BLaER1 (cell line): ENCODE measurements at regions not wholly inside any gene's neighbourhood (a gene's known extent, or its start where the extent isn't known, plus 50 kb on each side); places are given as distances from the start of the nearest gene placed in this dataset.

Experiments
- H3K27ac ChIP-seq: shearing (Covaris generic); formaldehyde crosslinking; 2 replicates; pipeline ENCODE4 v1.8.1; 2022
- H3K27me3 ChIP-seq: shearing (Covaris generic); formaldehyde crosslinking; 2 replicates; pipeline ENCODE4 v1.8.1; 2022
- H3K36me3 ChIP-seq: shearing (Covaris generic); formaldehyde crosslinking; 2 replicates; pipeline ENCODE4 v1.8.1; 2022
- H3K4me1 ChIP-seq: shearing (Covaris generic); formaldehyde crosslinking; 2 replicates; pipeline ENCODE4 v1.8.1; 2022
- H3K4me2 ChIP-seq: shearing (Covaris generic); formaldehyde crosslinking; 2 replicates; pipeline ENCODE4 v1.8.1; 2022
- H3K4me3 ChIP-seq: shearing (Covaris generic); formaldehyde crosslinking; 2 replicates; pipeline ENCODE4 v1.8.1; 2022
- H3K9ac ChIP-seq: shearing (Covaris generic); formaldehyde crosslinking; 2 replicates; pipeline ENCODE4 v1.8.1; 2022
- H3K9me3 ChIP-seq: shearing (Covaris generic); formaldehyde crosslinking; 2 replicates; pipeline ENCODE4 v1.8.1; 2022
- H4K20me1 ChIP-seq: shearing (Covaris generic); formaldehyde crosslinking; 2 replicates; pipeline ENCODE4 v1.8.1; 2022
- Cebpa-rat ChIP-seq: shearing (Covaris generic); IDR thresholded peaks from 2 replicates; pipeline ENCODE4 v1.8.1; 2022

DNA sequence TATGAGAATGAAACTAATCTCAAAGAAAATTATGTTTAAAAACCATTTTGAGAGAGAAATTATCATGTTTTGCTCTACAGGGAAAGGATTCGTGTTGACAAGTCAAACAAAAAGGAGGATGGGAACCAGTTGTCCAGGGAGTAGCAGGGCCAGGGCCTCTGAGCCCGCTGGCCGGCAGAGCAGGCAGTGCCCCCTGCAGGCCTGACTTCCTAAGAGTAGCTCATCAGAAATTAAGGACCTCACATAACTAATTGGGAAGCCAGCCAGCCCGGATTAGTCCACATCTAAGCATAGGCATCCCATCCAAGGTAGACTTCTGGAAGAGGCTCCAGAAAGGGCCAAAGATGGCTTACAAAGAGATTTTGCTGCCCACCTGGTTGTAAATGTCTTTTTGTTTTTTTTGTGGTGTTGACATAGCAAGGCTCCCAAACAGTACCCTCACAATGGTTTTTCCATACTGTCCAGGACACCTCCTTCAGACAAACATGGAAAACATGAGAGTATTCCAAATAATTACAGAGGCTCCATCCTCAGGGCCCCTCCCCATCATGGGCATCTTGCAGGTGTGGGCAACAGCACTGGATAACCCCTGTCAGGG, 241.2 kb upstream of the TANK start:
- Histone ChIP-seq H3K27ac (no peak overlapping the region), H4K20me1 (no peaks in the 10 kb centered on the region), H3K4me3 (no peak overlapping the region), H3K4me1 (no peaks in the 10 kb centered on the region), H3K4me2 (no peak overlapping the region), H3K27me3 (no peaks in the 10 kb centered on the region), H3K36me3 (no peaks in the 10 kb centered on the region), H3K9ac (no peak overlapping the region), H3K9me3 (no peaks in the 10 kb centered on the region)
- no peak for TF ChIP-seq Cebpa-rat

DNA sequence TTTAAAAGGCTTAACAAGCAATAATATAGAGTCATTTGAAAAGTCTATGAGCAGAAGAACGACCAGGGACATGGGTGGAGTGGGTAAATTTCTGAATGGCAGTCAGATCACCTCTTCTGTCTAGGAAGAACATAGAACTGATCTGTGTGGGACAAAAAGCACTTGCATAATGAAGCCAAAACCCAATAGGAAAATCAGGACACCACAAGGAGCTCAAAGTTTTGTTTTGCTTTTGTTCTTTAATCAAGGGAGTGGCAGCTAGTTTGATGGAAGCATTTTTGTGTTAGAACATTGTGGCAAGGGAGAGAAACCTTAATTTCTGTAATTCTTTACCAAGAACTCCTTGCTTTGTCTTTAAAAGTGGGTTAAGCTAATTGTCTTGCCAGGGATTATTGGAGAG, 240.2 kb upstream of the TANK start:
- Histone ChIP-seq H3K4me1 (no peaks in the 10 kb centered on the region), H3K9ac (no peak overlapping the region), H3K4me2 (no peak overlapping the region), H3K4me3 (no peak overlapping the region), H4K20me1 (no peaks in the 10 kb centered on the region), H3K9me3 (no peaks in the 10 kb centered on the region), H3K27ac (no peak overlapping the region), H3K27me3 (no peaks in the 10 kb centered on the region), H3K36me3 (no peaks in the 10 kb centered on the region)
- no peak for TF ChIP-seq Cebpa-rat

DNA sequence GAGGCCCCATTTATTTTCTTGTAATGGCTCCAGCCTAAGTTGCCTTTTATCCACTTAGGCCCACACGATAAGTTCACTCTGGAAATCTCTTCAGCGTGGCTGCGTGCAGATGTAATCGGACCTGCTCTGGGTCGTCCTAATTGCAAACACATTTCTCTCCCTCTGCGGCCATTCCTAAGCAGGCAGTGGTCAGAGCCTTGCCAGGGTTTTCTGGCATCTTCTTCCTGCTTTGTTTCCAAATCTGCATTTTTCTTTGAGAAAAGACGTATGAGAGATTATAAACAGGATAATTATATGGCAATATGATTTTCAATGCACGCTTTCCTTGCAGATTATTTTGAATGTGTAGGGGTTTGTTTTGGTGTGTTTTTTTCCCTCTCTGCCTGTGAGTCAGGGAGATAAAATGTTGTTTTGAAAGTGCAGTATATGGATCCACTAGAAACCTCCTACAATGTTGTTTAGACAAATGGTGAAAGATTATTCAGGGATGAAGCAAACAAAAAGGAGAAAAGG, 239.4 kb upstream of the TANK start:
- Histone ChIP-seq H3K4me3 (no peak overlapping the region), H3K36me3 (no peaks in the 10 kb centered on the region), H3K27me3 (no peaks in the 10 kb centered on the region), H3K4me2 (no peak overlapping the region), H4K20me1 (no peaks in the 10 kb centered on the region), H3K4me1 (no peaks in the 10 kb centered on the region), H3K27ac (no peak overlapping the region), H3K9ac (no peak overlapping the region), H3K9me3 (no peaks in the 10 kb centered on the region)
- TF ChIP-seq Cebpa-rat, result no peak

DNA sequence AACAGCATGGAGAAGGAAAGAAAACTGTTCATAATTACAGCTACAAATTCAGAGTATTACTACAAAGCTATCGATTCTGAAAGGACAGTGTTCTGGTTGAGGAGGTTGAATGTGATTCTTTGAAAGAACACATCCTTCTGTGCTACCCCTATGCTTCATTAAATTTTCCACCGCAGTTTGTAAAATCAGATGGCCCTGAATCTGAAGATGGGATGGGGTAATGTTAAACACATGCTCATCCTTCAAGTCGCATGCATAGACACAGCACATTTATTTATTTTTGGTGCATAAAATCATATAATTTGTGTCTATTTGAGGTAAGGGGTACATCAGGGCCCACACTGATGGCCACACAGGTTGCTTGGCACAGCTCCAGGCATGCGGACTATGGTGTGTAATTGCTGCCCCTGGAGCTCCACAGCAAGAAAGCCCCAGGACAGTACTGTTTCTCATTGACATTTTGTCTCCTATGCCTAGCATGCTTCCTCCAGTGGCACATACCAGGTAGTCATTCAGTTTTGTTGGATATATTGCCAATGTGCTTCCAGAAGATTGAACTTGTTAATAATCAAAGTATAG, 238.8 kb upstream of the TANK start:
- Histone ChIP-seq H3K27me3 (no peaks in the 10 kb centered on the region), H3K9ac (no peak overlapping the region), H3K27ac (no peak overlapping the region), H3K4me3 (no peak overlapping the region), H4K20me1 (no peaks in the 10 kb centered on the region), H3K4me1 (no peaks in the 10 kb centered on the region), H3K4me2 (no peak overlapping the region), H3K36me3 (no peaks in the 10 kb centered on the region), H3K9me3 (no peaks in the 10 kb centered on the region)
- no peak for TF ChIP-seq Cebpa-rat

DNA sequence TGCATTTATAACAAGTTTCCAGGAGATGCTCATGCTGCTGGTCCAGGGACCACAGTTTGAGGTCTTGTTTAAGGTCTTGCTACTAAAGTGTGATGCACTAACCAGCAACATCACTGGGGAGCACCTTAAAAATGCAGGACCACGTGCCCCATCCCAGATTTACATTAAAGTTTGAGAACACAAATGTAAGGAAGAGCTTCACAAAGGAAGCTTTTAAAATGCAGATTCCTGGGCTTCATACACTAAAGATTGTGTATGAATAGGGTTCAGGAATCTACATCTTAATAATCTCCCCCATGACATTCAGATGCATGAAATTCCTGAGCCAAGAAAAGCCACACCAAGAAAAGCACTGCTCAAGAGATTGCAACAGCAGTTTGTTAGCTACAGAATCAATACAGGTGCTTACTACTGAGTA, 235.3 kb upstream of the TANK start:
- Histone ChIP-seq H3K9me3 (no peaks in the 10 kb centered on the region), H3K27ac (no peak overlapping the region), H4K20me1 (no peaks in the 10 kb centered on the region), H3K4me2 (no peak overlapping the region), H3K9ac (no peak overlapping the region), H3K4me3 (no peak overlapping the region), H3K27me3 (no peaks in the 10 kb centered on the region), H3K36me3 (no peaks in the 10 kb centered on the region), H3K4me1 (no peaks in the 10 kb centered on the region)
- TF ChIP-seq Cebpa-rat, result no peak

DNA sequence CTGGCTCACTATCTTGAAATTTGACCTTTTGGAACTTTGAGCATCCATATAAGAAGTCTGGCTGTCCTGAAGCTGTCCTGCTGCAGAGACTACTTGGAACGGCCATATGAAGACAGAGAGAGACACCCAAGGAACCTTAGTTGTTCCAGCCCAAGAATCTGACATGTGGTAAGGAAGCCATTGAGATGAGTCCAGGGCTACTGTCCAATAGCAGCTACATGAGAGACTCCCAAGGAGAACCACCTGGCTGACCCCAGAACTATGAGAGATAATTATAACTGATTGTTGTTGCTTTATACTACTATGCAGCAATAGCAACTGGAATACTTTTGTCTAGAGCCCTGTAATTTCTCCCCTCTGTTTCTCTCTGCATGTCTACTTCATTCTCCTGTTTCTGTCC, 234.3 kb upstream of the TANK start:
- Histone ChIP-seq H3K36me3 (no peaks in the 10 kb centered on the region), H3K4me1 (no peaks in the 10 kb centered on the region), H3K9me3 (no peaks in the 10 kb centered on the region), H3K9ac (no peak overlapping the region), H3K27me3 (no peaks in the 10 kb centered on the region), H3K4me2 (no peak overlapping the region), H3K4me3 (no peak overlapping the region), H3K27ac (no peak overlapping the region), H4K20me1 (no peaks in the 10 kb centered on the region)
- no peak for TF ChIP-seq Cebpa-rat

DNA sequence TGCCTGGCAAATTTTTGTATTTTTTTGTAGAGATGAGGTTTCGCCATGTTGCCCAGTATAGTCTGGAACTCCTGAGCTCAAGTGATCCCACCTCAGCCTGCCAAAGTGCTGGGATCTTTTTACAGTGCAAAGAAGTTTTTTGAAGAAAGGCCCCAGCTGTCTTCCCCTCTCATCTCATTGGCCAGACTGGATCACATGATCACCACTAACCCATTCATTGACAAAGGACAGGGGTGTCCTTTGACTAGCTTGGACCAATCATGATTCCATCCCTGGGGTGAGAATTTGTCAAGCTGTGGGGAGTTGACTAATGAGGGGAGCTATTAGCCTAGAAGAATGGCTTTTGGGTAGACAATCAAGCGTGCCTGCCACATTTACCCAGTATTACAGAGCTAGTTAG, 232.9 kb upstream of the TANK start:
- no peak overlapping the region for H3K4me3 ChIP-seq
- H3K9ac ChIP-seq, result no peak overlapping the region
- no peak overlapping the region for H3K27ac ChIP-seq
- H3K36me3 ChIP-seq, result no peaks in the 10 kb centered on the region
- no peaks in the 10 kb centered on the region for H3K27me3 ChIP-seq
- no peaks in the 10 kb centered on the region for H4K20me1 ChIP-seq
- no peaks in the 10 kb centered on the region for H3K4me1 ChIP-seq
- TF ChIP-seq Cebpa-rat, result no peak
- H3K4me2 ChIP-seq, result no peak overlapping the region
- no peaks in the 10 kb centered on the region for H3K9me3 ChIP-seq

DNA sequence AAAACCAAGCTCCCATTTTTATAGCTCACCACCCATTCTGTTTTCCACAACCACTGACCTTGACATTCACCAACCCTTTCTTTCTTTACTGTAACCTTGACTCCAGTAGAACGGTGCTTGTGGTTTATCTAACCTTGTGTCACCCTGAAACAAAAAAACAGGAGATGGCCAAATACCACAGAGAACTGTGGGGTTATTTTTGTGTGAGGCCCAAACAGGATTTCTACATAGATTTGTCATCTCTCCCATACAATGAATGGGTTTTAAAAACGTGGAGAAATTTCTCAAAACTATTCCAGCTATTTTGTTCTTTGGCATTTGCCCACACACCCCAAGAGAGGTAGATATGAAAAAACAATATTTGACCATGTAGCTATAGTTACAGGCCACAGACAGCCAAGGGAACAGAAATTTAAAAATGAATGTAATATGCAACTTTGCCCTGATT, 231.3 kb upstream of the TANK start:
- H3K4me1 ChIP-seq, result no peaks in the 10 kb centered on the region
- no peaks in the 10 kb centered on the region for H3K27me3 ChIP-seq
- no peaks in the 10 kb centered on the region for H3K9me3 ChIP-seq
- H3K9ac ChIP-seq, result no peak overlapping the region
- H3K4me3 ChIP-seq, result no peak overlapping the region
- no peak for TF ChIP-seq Cebpa-rat
- no peaks in the 10 kb centered on the region for H4K20me1 ChIP-seq
- H3K27ac ChIP-seq, result no peak overlapping the region
- H3K4me2 ChIP-seq, result no peak overlapping the region
- H3K36me3 ChIP-seq, result no peaks in the 10 kb centered on the region

DNA sequence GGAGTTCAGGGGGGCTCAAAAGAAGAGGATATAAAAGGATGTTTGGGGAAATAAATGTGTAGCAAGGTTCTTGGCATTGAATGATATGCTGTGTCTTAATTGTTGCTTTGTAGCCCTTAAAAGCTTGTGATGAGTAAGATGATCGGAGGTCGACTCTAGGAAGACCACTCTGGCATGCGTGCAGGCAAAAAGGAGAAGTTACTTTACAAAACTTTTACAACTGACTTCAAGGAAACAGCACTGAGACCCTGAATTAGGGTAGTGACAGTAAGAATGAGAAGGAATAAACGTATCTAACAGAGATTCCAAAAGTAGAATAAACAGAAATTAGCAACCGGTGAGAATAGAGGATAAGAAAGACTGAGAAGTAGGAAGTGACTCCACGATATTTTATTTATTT, 228.7 kb upstream of the TANK start:
- Histone ChIP-seq H3K27ac (no peak overlapping the region), H3K27me3 (no peaks in the 10 kb centered on the region), H3K4me3 (no peak overlapping the region), H3K9me3 (no peaks in the 10 kb centered on the region), H3K9ac (no peak overlapping the region), H3K4me1 (no peaks in the 10 kb centered on the region), H3K4me2 (no peak overlapping the region), H4K20me1 (no peaks in the 10 kb centered on the region), H3K36me3 (no peaks in the 10 kb centered on the region)
- no peak for TF ChIP-seq Cebpa-rat

DNA sequence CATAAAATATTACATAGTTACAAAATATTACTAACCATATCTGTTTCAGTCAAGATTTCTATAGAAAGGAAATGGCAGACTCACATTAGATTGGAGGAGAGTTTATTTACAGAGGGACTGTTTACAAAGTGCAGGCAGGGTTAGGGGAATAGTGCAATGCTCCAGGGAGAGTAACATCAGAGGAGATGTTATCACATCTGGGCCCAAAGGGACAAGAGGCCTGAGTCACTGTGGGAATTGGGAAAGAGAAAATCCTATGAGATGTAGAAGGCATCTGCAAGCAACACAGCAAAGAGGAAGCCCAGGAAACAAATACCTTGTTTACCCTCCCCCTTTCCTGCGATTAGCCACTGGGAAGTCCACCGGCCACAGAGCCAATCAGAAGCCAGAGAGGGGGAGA, 227.3 kb upstream of the TANK start:
- H3K27ac ChIP-seq, result no peak overlapping the region
- no peak overlapping the region for H3K4me2 ChIP-seq
- H3K9me3 ChIP-seq, result no peaks in the 10 kb centered on the region
- no peak for TF ChIP-seq Cebpa-rat
- no peaks in the 10 kb centered on the region for H3K27me3 ChIP-seq
- no peaks in the 10 kb centered on the region for H3K4me1 ChIP-seq
- H3K9ac ChIP-seq, result no peak overlapping the region
- no peaks in the 10 kb centered on the region for H4K20me1 ChIP-seq
- no peak overlapping the region for H3K4me3 ChIP-seq
- H3K36me3 ChIP-seq, result no peaks in the 10 kb centered on the region

DNA sequence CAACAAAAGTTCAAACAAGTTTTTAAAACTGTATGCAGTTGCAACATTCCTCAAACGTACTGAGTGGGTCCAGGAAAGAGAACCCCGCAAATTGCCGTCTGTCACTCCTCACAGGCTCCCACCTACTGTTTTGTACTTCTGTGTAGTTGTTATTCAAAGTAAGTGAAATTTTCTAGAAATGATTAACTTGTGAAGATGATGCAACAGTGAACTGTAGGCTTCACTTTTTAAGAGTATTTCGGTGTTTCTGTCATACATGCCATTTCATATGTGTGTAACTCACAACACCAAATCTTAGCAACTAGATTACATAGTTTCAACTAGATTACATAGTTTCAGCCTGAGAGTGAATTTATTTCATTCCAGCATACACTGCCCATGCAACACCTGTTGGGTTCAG, 226.0 kb upstream of the TANK start:
- Histone ChIP-seq H3K4me1 (no peaks in the 10 kb centered on the region), H3K36me3 (no peaks in the 10 kb centered on the region), H3K27me3 (no peaks in the 10 kb centered on the region), H3K4me3 (no peak overlapping the region), H3K9ac (no peak overlapping the region), H4K20me1 (no peaks in the 10 kb centered on the region), H3K27ac (no peak overlapping the region), H3K4me2 (no peak overlapping the region), H3K9me3 (no peaks in the 10 kb centered on the region)
- no peak for TF ChIP-seq Cebpa-rat
